ENCODE measurements at regions not wholly inside any gene's neighbourhood (a gene's known extent, or its start where the extent isn't known, plus 50 kb on each side); places are given as distances from the start of the nearest gene placed in this dataset.

GRCh38 chr21:16241479-16241963 lies 511.7 kb downstream of the USP25 start:
- DNase-seq, result no peak

DNA sequence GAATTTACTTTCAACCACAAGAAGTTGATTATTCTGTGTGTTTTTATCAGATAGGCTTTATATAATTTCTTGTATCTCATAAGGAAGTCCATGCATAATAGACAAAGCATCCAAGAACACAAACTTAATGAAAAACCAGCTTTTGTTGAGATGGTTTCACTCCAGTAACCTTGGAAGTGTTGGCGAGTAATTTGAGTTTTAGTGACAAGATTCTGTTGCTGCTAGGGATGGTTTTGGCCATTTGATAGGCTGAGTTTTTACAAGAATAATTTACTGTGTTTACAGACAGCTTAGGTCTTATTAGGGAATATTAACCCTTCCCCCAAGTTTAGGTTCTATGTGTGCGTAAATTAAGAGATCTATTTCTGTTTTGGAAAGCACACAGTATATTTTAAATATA lies 513.6 kb downstream of the USP25 start:
- DNase-seq, result no peak

DNA sequence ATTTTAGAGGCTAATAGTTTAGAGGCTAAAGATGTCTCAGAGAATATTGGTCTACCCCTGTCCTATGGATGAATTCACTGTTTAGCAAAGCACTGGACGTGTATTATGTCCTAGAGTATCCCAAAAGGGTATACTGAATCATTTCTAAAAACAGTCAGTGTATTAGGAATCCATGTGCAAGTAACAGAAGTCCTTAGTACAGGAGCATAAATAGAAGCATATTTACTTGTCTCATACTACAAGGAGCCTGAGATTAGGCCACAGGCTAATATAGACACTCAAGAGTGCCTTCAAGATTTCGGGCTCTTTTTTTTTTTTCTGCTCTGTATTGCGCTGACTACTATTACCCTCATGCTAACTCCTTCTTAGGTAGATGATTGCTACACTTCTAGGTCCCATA lies 518.9 kb downstream of the USP25 start:
- DNase-seq, result no peak

DNA sequence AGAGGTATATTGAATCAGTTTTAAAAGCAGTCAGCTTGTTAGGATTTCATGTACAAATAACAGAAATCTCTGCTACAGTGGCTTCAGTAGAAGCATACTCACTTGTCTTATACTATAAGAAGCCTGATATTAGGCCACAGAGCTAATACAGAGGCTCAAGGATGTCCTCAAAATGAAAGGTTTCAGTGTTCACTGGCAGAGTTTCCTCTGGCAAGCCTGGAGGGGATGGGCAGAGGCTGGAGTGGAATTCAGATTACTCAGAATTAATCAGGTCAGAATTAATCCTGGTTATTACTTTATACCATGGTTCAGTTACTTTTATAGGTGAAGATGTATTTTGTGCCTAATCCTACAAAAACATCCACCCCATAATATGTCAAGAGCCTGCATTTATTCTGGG lies 520.5 kb downstream of the USP25 start:
- no peak for DNase-seq

DNA sequence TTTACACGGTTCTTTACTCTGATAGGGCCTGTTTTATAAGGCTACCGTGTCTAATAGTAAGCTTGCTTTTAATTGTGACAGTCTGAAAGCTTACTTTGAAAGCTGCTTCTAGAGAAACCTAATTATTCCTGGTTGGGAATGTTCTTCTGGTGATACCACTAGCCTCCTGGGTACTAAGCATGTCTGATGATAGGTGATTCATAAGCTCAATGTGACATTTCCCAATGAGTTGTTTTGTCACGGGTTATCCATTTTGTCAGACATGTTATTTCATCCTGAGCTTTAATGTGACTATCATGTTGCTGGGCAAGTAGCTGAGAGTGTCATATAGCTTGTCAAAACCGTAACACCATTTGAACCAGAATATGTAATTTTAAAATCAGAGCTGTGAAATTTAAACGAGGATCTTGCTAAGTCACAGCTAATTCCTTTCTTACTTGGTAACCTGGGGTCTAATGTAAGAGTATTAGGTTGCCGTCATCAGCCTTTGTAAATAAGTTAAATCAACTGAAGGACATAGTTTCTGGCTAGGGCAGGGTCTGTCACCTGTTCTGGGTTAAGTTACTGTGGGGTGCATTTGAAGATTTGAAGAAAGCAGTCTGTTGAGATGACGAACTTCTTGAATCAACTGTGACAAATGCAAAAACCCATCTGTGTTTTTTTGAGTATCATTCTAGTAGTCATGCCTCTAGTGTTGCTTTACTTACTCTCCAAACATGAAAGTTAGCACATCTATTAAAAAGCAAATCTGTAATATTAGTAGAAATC lies 529.2 kb downstream of the USP25 start:
- DNase-seq, result no peak

DNA sequence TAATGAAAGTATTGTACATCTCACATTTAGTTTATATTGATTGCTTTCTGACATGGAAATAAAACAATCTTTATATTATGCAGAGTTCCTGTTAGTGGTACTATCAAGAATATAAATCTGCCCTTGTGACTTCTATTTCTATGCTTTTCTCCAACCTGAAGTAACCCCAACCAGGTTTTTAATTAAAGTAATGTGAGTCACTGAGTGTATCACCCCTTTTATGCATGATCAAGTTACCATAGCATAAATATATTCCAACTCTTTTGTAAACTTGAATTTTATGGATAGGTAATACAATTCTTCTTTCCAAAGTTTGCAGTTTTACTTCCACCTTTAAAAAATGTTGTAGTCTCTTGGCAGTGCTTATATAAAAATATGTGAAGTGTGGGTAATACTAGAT lies 532.3 kb downstream of the USP25 start:
- DNase-seq, result no peak

DNA sequence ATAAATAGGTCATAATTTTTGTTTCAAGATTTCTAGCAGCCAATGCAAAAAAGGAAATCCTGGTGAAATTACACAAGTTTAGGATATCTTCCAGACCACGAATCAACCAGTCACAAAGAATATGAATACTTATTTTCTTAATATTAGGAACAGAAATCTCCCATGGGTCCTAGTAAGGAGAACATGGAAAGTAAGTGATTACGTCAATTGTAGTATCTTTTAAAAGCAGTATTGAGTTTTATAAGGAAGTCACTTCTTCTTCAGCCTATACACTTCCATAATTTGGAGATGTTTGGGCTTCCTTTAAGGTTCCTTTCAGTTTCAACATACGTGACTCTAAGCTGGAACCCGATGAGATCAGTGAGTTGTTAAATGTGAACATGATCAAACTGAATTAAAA lies 534.5 kb downstream of the USP25 start:
- DNase-seq, result no peak

DNA sequence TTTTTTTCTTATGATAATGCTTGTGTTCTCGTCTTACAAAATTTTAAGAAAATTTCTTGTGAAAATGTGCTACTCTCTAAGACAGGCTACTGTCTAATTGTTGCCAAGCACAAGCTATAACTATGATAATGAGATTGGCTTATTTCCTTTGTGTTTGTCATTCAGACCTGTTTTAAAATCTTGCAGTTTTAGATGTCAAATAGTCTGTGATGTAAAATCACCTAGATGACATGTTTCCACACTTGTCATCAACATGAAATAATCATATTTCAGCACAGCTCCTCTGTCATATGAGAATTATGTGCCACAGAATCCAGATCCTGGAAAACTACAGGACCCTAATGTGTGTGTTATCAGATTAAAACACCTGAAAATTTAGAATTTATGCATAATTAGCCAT lies 539.7 kb downstream of the USP25 start:
- DNase-seq, result no peak

DNA sequence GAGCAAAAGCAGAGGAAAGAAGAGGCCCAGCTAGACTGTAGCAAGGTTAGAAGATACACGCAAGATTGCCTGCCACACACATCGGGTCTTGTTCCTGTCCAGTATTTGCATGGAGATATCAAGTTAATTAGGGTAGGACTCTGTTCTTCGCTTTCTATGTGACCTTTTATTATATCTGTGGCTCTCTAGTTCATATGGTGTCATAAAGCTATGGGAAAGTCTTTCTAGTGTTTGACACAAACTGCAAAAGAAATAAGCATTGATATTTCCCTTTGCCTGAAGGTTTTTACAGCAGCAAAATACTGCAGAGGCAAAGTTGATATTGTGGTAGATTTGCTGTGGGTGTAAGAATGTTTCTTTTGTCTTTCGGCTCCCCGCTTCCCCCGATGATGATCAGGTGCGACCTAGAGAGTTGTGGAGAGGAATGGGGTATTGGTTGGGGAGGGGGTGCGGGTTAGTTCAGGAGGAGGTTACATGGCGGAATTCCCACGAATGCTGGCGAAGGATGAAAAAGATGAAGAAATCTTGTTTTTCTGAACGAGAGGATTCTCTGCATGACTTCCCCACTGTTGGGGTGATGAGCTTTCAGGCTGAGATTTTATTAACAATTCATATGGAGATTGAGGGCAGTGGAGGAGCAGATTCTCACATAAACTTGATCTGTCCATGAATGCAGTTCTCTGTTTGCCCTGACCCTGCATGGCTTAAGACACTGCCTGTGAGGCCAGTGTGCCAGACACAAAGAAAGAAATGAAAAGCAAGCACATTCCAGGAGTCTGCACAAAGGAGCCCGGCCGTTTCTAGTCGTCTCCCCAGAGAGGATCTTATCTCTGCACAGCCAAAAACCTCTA lies 550.2 kb downstream of the USP25 start:
- no peak for DNase-seq

DNA sequence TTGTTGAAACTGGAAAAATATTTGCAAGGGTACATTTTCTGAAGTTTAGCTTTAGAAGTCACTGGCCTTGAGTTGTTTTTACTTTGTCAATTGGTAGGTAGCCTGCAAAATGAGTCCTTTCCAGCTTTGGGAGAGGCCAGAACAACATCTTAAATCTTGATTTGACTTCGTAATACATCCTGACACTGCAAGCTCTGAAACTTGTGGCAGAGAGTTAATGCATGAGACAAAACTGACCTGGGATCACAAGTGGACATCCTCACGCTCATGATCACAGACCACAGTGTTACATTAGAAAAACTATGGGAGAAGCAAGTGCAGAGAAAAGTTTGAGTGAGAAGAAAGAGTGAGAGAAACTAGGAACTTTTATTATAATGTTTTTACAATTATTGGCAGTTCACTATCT lies 550.9 kb downstream of the USP25 start:
- no peak for DNase-seq

- DNase-seq, result no peak
Measured at GRCh38 chr21:16283516-16283915, 553.7 kb downstream of the USP25 start.

DNA sequence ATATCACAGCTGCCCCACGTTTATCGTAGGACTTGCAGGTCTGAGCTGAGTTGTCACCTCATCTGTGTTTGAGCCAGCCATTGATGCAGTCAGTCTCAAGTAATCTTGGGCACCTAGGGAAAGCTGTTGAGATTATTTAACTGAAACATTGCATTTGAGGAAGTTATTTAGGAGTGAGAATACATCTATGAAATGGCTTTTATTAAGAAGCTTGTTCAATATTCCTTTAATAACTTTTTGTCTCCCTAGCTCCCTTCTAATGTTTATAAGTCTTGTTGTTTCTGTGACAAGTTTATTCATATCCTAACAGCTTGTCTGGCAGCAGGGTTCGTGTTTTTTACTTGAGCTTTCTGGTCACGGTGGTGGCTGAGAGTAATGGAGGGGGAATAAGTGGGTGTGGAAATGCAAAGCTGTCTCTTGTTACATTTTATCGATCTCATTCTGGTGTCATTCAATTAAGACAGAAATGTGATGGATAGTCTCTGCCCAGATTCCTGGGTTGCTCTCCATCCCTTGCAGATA lies 555.9 kb downstream of the USP25 start:
- DNase-seq, result no peak

- no peak for DNase-seq
Measured at GRCh38 chr21:16287046-16287445, 557.3 kb downstream of the USP25 start.

DNA sequence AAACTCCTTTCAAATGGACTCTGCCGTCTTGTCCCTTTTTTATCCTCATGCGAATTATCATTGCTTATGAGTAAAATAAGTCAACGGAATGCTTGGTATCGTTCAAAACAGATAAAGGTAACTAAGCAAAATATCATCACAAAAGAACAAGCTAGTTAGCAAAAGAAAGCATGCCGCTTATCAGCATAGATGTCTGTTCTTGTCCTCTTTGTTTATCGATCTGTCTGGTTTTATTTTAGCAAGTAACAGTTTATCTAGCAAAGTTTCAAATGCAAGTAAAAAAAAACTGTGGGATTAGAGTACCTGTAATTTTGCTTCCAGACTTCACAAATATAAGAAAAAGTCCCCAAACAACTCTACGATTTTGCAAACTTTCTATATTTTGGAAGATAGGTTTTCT lies 561.5 kb downstream of the USP25 start:
- DNase-seq, result no peak

DNA sequence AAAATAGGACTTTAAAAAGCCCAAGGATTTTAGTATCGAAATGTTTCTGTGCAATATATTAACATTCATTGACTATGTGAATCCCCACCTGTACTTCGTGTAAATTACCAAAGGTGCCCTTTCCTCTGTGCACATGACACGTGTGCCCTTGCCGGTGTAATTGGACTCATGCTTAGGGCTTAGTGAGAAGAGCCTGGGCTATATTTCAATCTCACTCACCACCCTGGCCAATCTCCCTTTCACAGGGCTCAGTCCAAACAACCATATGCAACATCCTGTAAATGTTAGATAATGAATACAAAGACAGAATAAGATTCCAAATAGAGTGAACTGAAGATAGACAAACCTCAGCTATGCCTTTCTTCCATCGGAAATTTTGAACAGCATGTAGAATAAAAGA lies 564.3 kb downstream of the USP25 start:
- DNase-seq, result no peak

DNA sequence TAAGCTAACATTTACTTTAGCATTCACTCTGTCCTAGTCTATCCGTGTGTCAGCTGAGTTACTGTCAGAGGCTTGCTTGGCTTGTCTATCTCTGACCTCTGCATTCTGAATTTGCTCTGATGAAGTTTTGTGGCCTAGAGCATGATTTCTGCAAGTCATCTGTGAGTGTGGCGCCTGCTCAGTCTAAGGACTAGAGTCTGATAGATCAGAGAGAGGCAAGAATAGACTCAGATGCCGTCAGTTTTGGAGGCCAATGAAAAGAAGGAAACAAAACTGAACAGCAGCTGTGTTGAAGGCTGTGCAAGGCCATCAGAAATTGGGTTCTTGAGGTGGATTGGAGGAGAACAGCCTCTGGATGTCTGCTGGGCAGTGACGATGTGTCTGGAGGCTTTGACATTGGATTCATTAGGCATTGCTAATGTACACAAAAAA lies 573.1 kb downstream of the USP25 start:
- DNase-seq, result no peak

DNA sequence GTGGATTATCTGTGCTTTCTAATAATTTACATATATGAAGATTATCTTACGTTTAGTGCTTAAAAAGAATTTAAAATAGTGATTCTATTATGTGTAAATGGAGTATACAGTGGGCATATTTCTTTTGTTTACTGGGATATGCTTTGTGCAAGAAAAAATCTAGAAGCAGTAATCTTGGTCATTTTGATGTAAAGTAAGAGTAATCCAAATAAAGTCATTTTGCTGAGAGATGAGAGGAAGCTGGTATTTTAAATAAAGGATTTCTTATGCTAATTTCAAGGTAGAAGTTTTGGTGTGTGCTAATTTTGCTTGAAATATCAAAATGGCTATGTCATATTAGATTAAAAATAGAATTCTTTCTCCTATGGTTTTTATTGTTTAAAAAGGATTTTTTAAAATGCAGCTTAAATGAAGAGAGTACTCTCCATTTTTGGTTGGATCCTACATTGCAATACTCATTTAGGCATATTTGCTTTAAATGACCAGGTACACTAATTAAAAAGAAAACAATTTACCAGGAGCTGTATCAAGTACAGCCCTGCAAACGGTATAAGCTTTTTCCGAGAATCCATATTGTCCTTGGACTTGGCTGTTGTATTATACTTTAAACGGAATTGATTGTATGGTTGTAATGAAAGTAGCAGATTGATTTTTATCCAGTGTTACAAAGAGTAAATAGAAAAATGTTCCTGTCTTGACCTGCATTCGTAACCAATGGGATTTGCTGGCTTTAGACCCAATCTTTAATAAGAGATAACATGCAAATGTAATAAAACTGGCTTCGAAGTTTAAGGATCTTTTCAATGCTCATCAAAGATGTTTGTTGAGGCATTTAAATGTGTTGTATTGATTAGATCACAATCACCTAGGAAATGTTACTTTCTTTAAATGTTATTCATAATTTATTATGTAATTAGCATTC lies 574.7 kb downstream of the USP25 start:
- no peak for DNase-seq

DNA sequence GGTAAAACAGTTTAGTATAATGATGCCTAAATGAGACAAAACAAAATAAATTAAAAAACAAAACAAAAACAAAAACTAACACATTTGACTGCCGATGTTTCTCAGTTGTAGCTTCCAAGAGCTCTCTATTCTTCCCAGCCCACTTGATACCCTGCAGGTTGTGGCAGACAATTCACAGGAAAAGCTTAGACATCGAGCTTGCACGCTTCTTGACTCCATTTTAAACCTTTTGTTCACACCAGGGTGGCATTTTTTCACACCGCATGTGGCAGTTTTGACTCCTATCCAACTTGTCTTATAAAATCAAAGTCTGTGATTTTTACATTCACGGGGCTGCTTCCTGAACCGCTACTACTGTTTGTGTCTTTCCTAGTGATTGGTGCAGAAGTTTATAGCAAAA lies 575.9 kb downstream of the USP25 start:
- DNase-seq, result no peak

GRCh38 chr21:16307256-16307655 lies 577.5 kb downstream of the USP25 start:
- DNase-seq, result no peak

GRCh38 chr21:16308269-16308668 lies 578.5 kb downstream of the USP25 start:
- DNase-seq, result no peak

DNA sequence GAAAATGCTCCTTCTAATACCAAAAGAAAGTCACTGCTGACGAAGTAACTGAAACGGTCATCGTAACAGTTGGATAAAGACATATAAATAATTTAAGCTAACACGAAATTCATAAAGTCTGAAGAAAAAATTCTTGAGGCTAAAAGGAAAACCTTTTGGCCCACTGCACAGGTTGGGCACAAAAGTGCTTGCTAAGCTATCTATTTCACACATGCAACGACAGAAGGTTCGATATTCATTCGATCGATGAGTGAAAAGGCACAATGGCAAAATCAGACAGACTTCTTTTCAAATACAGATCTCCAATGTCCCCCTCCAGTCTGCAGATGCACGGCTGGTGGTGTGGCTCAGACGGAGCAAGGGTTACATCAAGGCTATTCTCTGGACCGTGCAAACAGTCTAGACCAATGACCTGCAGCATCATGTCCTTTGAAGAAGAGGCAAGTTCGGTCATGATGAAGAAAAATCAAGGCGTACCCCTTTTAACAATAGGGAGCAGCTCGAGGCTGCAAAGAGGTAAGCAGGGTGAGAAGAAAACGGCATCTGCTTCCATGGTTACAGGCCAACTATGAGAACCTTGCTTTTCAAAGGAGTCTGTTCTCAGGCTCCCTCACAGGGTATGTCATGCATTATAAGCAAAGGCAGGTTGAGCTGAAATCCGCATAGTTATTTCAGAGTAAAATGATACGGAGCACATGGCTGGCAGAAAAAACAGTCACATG lies 579.6 kb downstream of the USP25 start:
- DNase-seq, result no peak

DNA sequence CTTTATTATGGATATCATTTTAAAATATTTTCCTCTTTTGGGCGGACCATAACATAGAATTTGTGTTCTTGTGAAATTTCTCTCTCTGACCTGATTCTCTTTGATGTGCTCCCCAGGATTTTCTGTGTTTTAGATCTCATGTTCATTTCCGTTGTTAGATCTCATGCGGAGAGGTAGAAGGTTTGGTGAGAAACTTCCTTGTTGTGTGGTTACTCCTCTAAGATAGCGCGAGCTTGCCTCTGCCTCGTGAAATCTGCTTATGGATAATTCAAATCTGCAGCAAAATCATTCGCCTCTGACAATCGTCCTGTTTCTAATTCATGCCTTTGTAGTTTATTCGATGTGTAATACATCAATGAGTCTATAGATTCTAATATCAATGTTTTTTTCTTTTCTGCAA lies 580.4 kb downstream of the USP25 start:
- DNase-seq, result no peak

Measured in activated gamma-delta T cell treated with Interleukin-2 at 50 U/mL for 16 hours (primary cell).